H1 (cell line): ENCODE measurements at regions not wholly inside any gene's neighbourhood (a gene's known extent, or its start where the extent isn't known, plus 50 kb on each side); places are given as distances from the start of the nearest gene placed in this dataset.

ENCODE experiments used
- CHD7 ChIP-seq: fragments of 300-600 bp; sonication (generic); IDR thresholded peaks from 2 replicates; pipeline ENCODE4 v1.7.1; 2012; ENCODE audit warnings: low read length, moderate library complexity, mild to moderate bottlenecking, inconsistent platforms; ENCODE audit not compliant: insufficient replicate concordance
- CTCF ChIP-seq, 3 experiments: IDR thresholded peaks; 1 replicate in 2 of 3; 2 replicates in 1 of 3; pipeline versions ENCODE4 v1.5.1 to v1.6.1; 2011; ENCODE audit warnings: low read length in 3 of 3, mild to moderate bottlenecking in 3 of 3, inconsistent platforms in 2 of 3, low read depth in 1 of 3, moderate library complexity in 1 of 3; ENCODE audit not compliant: insufficient read depth in 1 of 3; ENCODE audit errors: control extremely low read depth in 1 of 3
- NRF1 ChIP-seq: IDR thresholded peaks from 2 replicates; pipeline ENCODE4 v1.6.1; 2011; ENCODE audit warnings: mild to moderate bottlenecking, low read depth, low read length, improper control_type of control experiment
- RNF2 ChIP-seq: fragments of 200-900, 300-1000 bp; sonication (generic); IDR thresholded peaks from 2 replicates; pipeline ENCODE4 v1.7.1; 2016; ENCODE audit warnings: borderline replicate concordance, low read depth, mild to moderate bottlenecking, antibody characterized with exemption, low read length; ENCODE audit not compliant: poor library complexity, severe bottlenecking; ENCODE audit errors: missing control alignments
- SAP30 ChIP-seq: fragments of 300-600 bp; sonication (generic); IDR thresholded peaks from 2 replicates; pipeline ENCODE4 v1.7.1; 2012; ENCODE audit warnings: low read length, moderate library complexity, mild to moderate bottlenecking, inconsistent platforms; ENCODE audit not compliant: insufficient read depth, insufficient replicate concordance
- TAF1 ChIP-seq: IDR thresholded peaks from 2 replicates; pipeline ENCODE4 v1.6.1; 2011; ENCODE audit warnings: mild to moderate bottlenecking, low read depth, low read length
- USF2 ChIP-seq: IDR thresholded peaks from 2 replicates; pipeline ENCODE4 v1.6.1; 2011; ENCODE audit warnings: low read length, improper control_type of control experiment

GRCh38 chr14:78043349-78043748 lies 126.8 kb upstream of the NRXN3 start (continued):
- TF ChIP-seq CHD7, result no peak
- no peak for TF ChIP-seq NRF1
- no peak for TF ChIP-seq SAP30
- no peak for TF ChIP-seq USF2
- no peak for TF ChIP-seq TAF1
- TF ChIP-seq RNF2, result no peak
- no peak for TF ChIP-seq CTCF (IDR thresholded peaks at IDR 0.05; ENCODE audit: control extremely low read depth in 1 of 3, insufficient read depth in 1 of 3, low read depth in 1 of 3, low read length in 3 of 3)
